ENCODE measurements at regions not wholly inside any gene's neighbourhood (a gene's known extent, or its start where the extent isn't known, plus 50 kb on each side); places are given as distances from the start of the nearest gene placed in this dataset.

- no peaks in the 10 kb centered on the region for H3K4me1 ChIP-seq (ENCODE audit: control insufficient read depth, insufficient read depth, low read length)
- POLR2A ChIA-PET, result no interaction called here
- no peak for TF ChIP-seq TSHZ1 (tag by site-specific recombination; IDR thresholded peaks at IDR 0.05; ENCODE audit: borderline replicate concordance)
- TF ChIP-seq ZNF132 (tag by site-specific recombination; IDR thresholded peaks at IDR 0.05; ENCODE audit: borderline replicate concordance), result no peak
- TF ChIP-seq ZNF791 (tag by site-specific recombination; IDR thresholded peaks at IDR 0.05), result no peak
- no peak for TF ChIP-seq ZNF837 (tag by site-specific recombination; IDR thresholded peaks at IDR 0.05)
- no peak for TF ChIP-seq ZFP69B (tag by site-specific recombination; IDR thresholded peaks at IDR 0.05)
- TF ChIP-seq ZNF221 (tag by site-specific recombination; IDR thresholded peaks at IDR 0.05; ENCODE audit: borderline replicate concordance), result no peak
- no peak for TF ChIP-seq ZNF324 (tag by site-specific recombination; IDR thresholded peaks at IDR 0.05)
- no peak for TF ChIP-seq ZNF239 (tag by site-specific recombination; IDR thresholded peaks at IDR 0.05)
- no peak for TF ChIP-seq ZNF658 (tag by site-specific recombination; IDR thresholded peaks at IDR 0.05)
- no peak for TF ChIP-seq ZNF830 (tag by site-specific recombination; IDR thresholded peaks at IDR 0.05; ENCODE audit: low read depth)
- TF ChIP-seq ZNF645 (tag by site-specific recombination; IDR thresholded peaks at IDR 0.05), result no peak
- no peak for TF ChIP-seq ZNF560 (tag by site-specific recombination; IDR thresholded peaks at IDR 0.05; ENCODE audit: borderline replicate concordance)
- TF ChIP-seq ZNF169 (tag by site-specific recombination; IDR thresholded peaks at IDR 0.05), result no peak
- no peaks in the 10 kb centered on the region for H3K36me3 ChIP-seq (ENCODE audit: control insufficient read depth in 2 of 2, insufficient read depth in 1 of 2, low read length in 2 of 2)
- no peak overlapping the region for H3K27ac ChIP-seq (ENCODE audit: extremely low read depth, low read depth, low read length)
- H3K9me3 ChIP-seq (ENCODE audit: control insufficient read depth, insufficient read depth, low read depth, low read length), result no peaks in the 10 kb centered on the region
- CTCF ChIA-PET, result no interaction called here
- no peak overlapping the region for H3K4me3 ChIP-seq (ENCODE audit: low read depth, low read length)
Measured at GRCh38 chr6:120736740-120737139, 597.5 kb downstream of the TBC1D32 start.

- Histone ChIP-seq H3K9me3 (ENCODE audit: control insufficient read depth, insufficient read depth, low read depth, low read length) (no peaks in the 10 kb centered on the region), H3K27ac (ENCODE audit: extremely low read depth, low read depth, low read length) (no peak overlapping the region), H3K4me1 (ENCODE audit: control insufficient read depth, insufficient read depth, low read length) (no peaks in the 10 kb centered on the region), H3K4me3 (ENCODE audit: low read depth, low read length) (no peak overlapping the region), H3K36me3 (ENCODE audit: control insufficient read depth in 2 of 2, insufficient read depth in 1 of 2, low read length in 2 of 2) (no peaks in the 10 kb centered on the region)
- ChIA-PET CTCF (no interaction called here), POLR2A (no interaction called here)
- TF ChIP-seq PRDM6 (tag by site-specific recombination; IDR thresholded peaks at IDR 0.05) (no peak), ZNF670 (tag by site-specific recombination; IDR thresholded peaks at IDR 0.05; ENCODE audit: low read depth) (no peak)
Measured at GRCh38 chr6:120735641-120736040, 598.6 kb downstream of the TBC1D32 start.

- H3K27ac ChIP-seq (ENCODE audit: extremely low read depth, low read depth, low read length), result no peak overlapping the region
- TF ChIP-seq PBX3 (CRISPR knock-in tag; IDR thresholded peaks at IDR 0.05) (no peak), CTCF (tag by site-specific recombination; IDR thresholded peaks at IDR 0.05) (no peak), TRIM28 (IDR thresholded peaks at IDR 0.05; ENCODE audit: borderline replicate concordance, low read length) (peak; percentile 70; the same call in 1 of the 2 replicates), ZBTB48 (tag by site-specific recombination; IDR thresholded peaks at IDR 0.05) (no peak), SETDB1 (IDR thresholded peaks at IDR 0.05; ENCODE audit: insufficient read length, low read length) (peak; percentile 82), ZNF792 (tag by site-specific recombination; IDR thresholded peaks at IDR 0.05) (no peak)
- no peaks in the 10 kb centered on the region for H3K36me3 ChIP-seq (ENCODE audit: control insufficient read depth in 2 of 2, insufficient read depth in 1 of 2, low read length in 2 of 2)
- H3K4me1 ChIP-seq (ENCODE audit: control insufficient read depth, insufficient read depth, low read length), result no peaks in the 10 kb centered on the region
- CTCF ChIA-PET, result no interaction called here
- POLR2A ChIA-PET, result no interaction called here
- no peak overlapping the region for H3K4me3 ChIP-seq (ENCODE audit: low read depth, low read length)
- no peaks in the 10 kb centered on the region for H3K9me3 ChIP-seq (ENCODE audit: control insufficient read depth, insufficient read depth, low read depth, low read length)
Measured at GRCh38 chr6:120711255-120711654, 623.0 kb downstream of the TBC1D32 start.

Measured in HEK293 (cell line).